NCI-H2196 (cell line): ENCODE measurements at regions not wholly inside any gene's neighbourhood (a gene's known extent, or its start where the extent isn't known, plus 50 kb on each side); places are given as distances from the start of the nearest gene placed in this dataset.

Experiments used
- DNase-seq: peaks from one replicate; lab custom pipeline; 2025; ENCODE audit not compliant: unreplicated experiment; lab: John Stamatoyannopoulos, UW

GRCh38 chr4:30429813-30430761 is 290.1 kb upstream of the PCDH7 start:
- no peak for DNase-seq

- DNase-seq: no peak
Measured at GRCh38 chr4:30434656-30435055, 285.5 kb upstream of the PCDH7 start.

GRCh38 chr4:30436394-30436793 is 283.8 kb upstream of the PCDH7 start:
- no peak for DNase-seq

GRCh38 chr4:30437316-30437715 is 282.9 kb upstream of the PCDH7 start:
- DNase-seq: no peak

GRCh38 chr4:30443289-30443688 is 276.9 kb upstream of the PCDH7 start:
- DNase-seq: no peak

GRCh38 chr4:30450474-30450873 is 269.7 kb upstream of the PCDH7 start:
- DNase-seq: no peak

- no peak for DNase-seq
Measured at GRCh38 chr4:30454504-30454903, 265.7 kb upstream of the PCDH7 start.

GRCh38 chr4:30456716-30457115 is 263.5 kb upstream of the PCDH7 start:
- DNase-seq: no peak

GRCh38 chr4:30460818-30461217 is 259.4 kb upstream of the PCDH7 start:
- no peak for DNase-seq

- DNase-seq: no peak
Measured at GRCh38 chr4:30461218-30461617, 259.0 kb upstream of the PCDH7 start.

- no peak for DNase-seq
Measured at GRCh38 chr4:30462445-30463090, 257.6 kb upstream of the PCDH7 start.

- no peak for DNase-seq
Measured at GRCh38 chr4:30471861-30472260, 248.3 kb upstream of the PCDH7 start.

- no peak for DNase-seq
Measured at GRCh38 chr4:30473225-30473624, 246.9 kb upstream of the PCDH7 start.

- no peak for DNase-seq
Measured at GRCh38 chr4:30495251-30495650, 224.9 kb upstream of the PCDH7 start.

GRCh38 chr4:30495651-30496310 is 224.4 kb upstream of the PCDH7 start:
- DNase-seq: no peak

- DNase-seq: no peak
Measured at GRCh38 chr4:30511751-30512150, 208.4 kb upstream of the PCDH7 start.

GRCh38 chr4:30518211-30518610 is 202.0 kb upstream of the PCDH7 start:
- DNase-seq: no peak

GRCh38 chr4:30525662-30526315 is 194.4 kb upstream of the PCDH7 start:
- DNase-seq: no peak

- no peak for DNase-seq
Measured at GRCh38 chr4:30535255-30535654, 184.9 kb upstream of the PCDH7 start.

GRCh38 chr4:30536231-30536630 is 183.9 kb upstream of the PCDH7 start:
- no peak for DNase-seq

GRCh38 chr4:30537456-30537855 is 182.7 kb upstream of the PCDH7 start:
- DNase-seq: no peak
